ENCODE measurements at regions not wholly inside any gene's neighbourhood (a gene's known extent, or its start where the extent isn't known, plus 50 kb on each side); places are given as distances from the start of the nearest gene placed in this dataset.

- ATAC-seq (ENCODE audit: low read depth) (no peak), DNase-seq (no peak)
- no peaks in the 10 kb centered on the region for H3K27me3 ChIP-seq (ENCODE audit: control insufficient read depth, insufficient read depth, low read length)
- H3K4me2 ChIP-seq (ENCODE audit: low read depth, low read length) = no peak overlapping the region
- no peak overlapping the region for H3K56ac ChIP-seq (ENCODE audit: extremely low read depth, insufficient read depth, low read length)
- H4K91ac ChIP-seq (ENCODE audit: insufficient read depth, low read depth, low read length) = no peak overlapping the region
- no peaks in the 10 kb centered on the region for H3K4me1 ChIP-seq (ENCODE audit: control insufficient read depth, insufficient read depth, low read length)
- H3K9ac ChIP-seq (ENCODE audit: low read depth, low read length) = no peak overlapping the region
- no peak overlapping the region for H3K18ac ChIP-seq (ENCODE audit: low read depth, low read length)
- in situ Hi-C loops (cut with MboI; ENCODE audit: low sequenced_read_pairs) = no loop called here
- no peak overlapping the region for H2BK5ac ChIP-seq (ENCODE audit: low read depth, low read length, poor library complexity, severe bottlenecking)
- H3K4ac ChIP-seq (ENCODE audit: low read depth, low read length) = no peak overlapping the region
- H2BK15ac ChIP-seq (ENCODE audit: low read depth, low read length) = no peak overlapping the region
- H2AFZ ChIP-seq (replicated peaks; ENCODE audit: low read length, poor library complexity) = no peak overlapping the region
- no peak overlapping the region for H4K8ac ChIP-seq (ENCODE audit: low read depth in 2 of 2, low read length in 2 of 2)
- H2BK120ac ChIP-seq (ENCODE audit: low read depth, low read length) = no peak overlapping the region
- no peaks in the 10 kb centered on the region for H3K79me1 ChIP-seq (ENCODE audit: low read depth in 1 of 2, low read length in 2 of 2)
- BruUV-seq (replicated peaks) = no TSS peak
- H3K27ac ChIP-seq (ENCODE audit: insufficient read depth, low read length) = no peak overlapping the region
- no peaks in the 10 kb centered on the region for H3K36me3 ChIP-seq (ENCODE audit: control insufficient read depth, insufficient read depth, low read length)
- H3K9me3 ChIP-seq (ENCODE audit: control insufficient read depth, insufficient read depth, low read length) = peaks cover 46% of the 10 kb centered on the region
- WGBS, 2 experiments (ENCODE audit: extremely low coverage in 2 of 2, insufficient read length in 1 of 2) = 79% methylated on average over 2 of the region's 6 CpGs; no CpG with 5 or more reads in 1 of the 2 experiments
- no peak overlapping the region for H3K14ac ChIP-seq (replicated peaks; ENCODE audit: low read depth, low read length)
- H4K5ac ChIP-seq (ENCODE audit: low read depth, low read length) = no peak overlapping the region
- TF ChIP-seq ELK1 (IDR thresholded peaks at IDR 0.05; ENCODE audit: borderline replicate concordance, low read depth, low read length) (no peak), RCOR1 (IDR thresholded peaks at IDR 0.05; ENCODE audit: insufficient replicate concordance, low read length) (no peak), RAD21 (IDR thresholded peaks at IDR 0.05; ENCODE audit: low read length) (no peak), FOS (IDR thresholded peaks at IDR 0.05; ENCODE audit: low read depth, low read length) (no peak), MAFK (IDR thresholded peaks at IDR 0.05; ENCODE audit: low read depth, low read length) (no peak), MXI1 (IDR thresholded peaks at IDR 0.05; ENCODE audit: borderline replicate concordance, low read depth, low read length) (no peak)
- dilution Hi-C loops (cut with HindIII; ENCODE audit: low sequenced_read_pairs, unreplicated experiment) = no loop called here
- CTCF ChIA-PET = no interaction called here
- no peak overlapping the region for H2AK5ac ChIP-seq (ENCODE audit: low read depth, low read length)
- intact Hi-C loops (cut with micrococcal nuclease) = no loop called here
- H4K20me1 ChIP-seq (ENCODE audit: insufficient read depth, low read length) = no peaks in the 10 kb centered on the region
- H2BK20ac ChIP-seq (ENCODE audit: low read depth, low read length) = no peak overlapping the region
- H3K9me1 ChIP-seq (ENCODE audit: insufficient read depth, low read length) = no peaks in the 10 kb centered on the region
- POLR2A ChIA-PET (ENCODE audit: unreplicated experiment) = no interaction called here
- no peak overlapping the region for H2AK9ac ChIP-seq (replicated peaks; ENCODE audit: low read depth, low read length, poor library complexity)
- no peak overlapping the region for H3K4me3 ChIP-seq (ENCODE audit: insufficient read depth, low read depth, low read length)
- no peak overlapping the region for H3K23ac ChIP-seq (ENCODE audit: low read depth, low read length)
Measured at GRCh38 chr14:99077844-99078236, 194.2 kb downstream of the BCL11B start.

Measured in IMR-90 (cell line).